ENCODE measurements at regions not wholly inside any gene's neighbourhood (a gene's known extent, or its start where the extent isn't known, plus 50 kb on each side); places are given as distances from the start of the nearest gene placed in this dataset.

DNA sequence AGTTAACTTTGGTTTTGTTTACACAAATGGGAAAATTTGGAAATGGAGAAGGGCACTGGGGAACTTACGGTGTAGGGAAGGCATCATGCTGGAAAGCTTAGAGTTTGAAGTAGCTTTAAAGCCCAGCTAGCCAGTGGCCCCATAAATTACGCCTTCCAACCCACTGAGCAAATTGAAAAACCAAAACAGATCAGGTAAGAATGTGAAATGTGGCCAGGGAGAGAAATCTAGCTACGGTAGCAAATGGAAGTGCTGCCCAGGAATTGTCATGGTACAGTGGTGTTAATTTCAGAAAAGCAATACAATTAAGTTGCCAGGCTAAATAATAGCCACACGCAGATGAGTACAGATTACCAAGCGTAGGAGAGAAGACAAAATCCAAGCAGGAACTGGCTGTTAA lies 654.8 kb downstream of the PRELID2 start:
- TF ChIP-seq, protein P1, sequence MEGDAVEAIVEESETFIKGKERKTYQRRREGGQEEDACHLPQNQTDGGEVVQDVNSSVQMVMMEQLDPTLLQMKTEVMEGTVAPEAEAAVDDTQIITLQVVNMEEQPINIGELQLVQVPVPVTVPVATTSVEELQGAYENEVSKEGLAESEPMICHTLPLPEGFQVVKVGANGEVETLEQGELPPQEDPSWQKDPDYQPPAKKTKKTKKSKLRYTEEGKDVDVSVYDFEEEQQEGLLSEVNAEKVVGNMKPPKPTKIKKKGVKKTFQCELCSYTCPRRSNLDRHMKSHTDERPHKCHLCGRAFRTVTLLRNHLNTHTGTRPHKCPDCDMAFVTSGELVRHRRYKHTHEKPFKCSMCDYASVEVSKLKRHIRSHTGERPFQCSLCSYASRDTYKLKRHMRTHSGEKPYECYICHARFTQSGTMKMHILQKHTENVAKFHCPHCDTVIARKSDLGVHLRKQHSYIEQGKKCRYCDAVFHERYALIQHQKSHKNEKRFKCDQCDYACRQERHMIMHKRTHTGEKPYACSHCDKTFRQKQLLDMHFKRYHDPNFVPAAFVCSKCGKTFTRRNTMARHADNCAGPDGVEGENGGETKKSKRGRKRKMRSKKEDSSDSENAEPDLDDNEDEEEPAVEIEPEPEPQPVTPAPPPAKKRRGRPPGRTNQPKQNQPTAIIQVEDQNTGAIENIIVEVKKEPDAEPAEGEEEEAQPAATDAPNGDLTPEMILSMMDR (IDR thresholded peaks at IDR 0.05; ENCODE audit: borderline replicate concordance, insufficient read depth, low read depth, low read length), result no peak
- H3K4me3 ChIP-seq (ENCODE audit: low read depth, low read length), result no peak overlapping the region

DNA sequence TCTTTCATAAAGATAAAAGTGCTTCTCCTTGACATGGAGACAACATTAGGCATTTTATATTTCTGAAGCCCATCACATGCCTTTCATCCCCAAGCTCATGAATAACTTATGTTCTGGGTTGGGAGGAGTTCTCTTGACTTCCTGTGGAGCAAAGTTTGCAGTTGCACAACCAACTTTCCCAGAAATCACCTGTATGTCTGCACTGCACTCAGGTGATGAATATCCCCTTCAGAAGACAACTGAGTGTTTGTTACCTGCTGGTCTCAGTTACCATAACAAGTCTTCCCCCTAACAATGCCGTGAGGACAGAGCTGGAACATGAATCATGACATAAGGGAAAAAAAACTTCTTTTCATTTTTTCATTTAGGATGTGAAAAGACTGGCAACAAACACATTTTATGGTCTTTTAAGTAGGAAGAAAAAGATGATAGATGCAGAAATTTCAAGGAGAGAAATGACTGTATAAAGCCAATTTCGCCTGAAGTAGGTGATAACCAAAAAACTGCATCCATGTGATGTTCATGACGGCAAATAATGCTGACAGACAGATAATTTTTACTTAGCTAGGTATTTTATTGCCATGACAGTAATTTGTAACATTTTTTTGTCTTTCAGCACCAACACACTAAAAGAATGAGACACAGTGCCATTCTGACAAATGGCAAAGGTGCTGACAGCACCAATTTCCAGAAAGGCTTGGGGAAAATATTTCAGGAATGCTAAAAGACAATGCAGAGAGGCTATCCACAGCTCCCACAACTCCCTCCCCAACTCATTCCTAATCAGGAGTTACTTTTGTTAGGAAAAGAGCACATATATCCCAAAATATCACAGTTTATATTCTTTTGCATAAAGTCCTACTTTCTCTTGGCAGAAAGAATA lies 656.3 kb downstream of the PRELID2 start:
- TF ChIP-seq, protein P1 (IDR thresholded peaks at IDR 0.05; ENCODE audit: borderline replicate concordance, insufficient read depth, low read depth, low read length), result no peak
- no peak overlapping the region for H3K4me3 ChIP-seq (ENCODE audit: low read depth, low read length)

DNA sequence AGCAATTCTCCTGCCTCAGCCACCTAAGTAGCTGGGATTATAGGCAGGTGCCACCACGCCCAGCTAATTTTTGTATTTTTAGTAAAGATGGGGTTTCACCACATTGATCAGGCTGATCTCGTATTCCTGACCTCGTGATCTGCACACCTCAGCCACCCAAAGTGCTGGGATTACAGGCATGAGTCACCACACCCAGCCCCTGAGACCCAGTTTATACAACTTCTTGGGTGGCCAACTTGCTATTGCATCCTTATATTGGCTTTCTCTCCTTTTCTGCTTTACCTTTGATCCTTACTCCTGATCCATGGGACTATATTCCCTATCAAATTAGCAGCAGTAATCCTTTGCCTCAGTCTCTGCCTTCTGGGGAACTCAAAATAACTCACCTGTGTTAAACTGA lies 659.1 kb downstream of the PRELID2 start:
- no peak overlapping the region for H3K4me3 ChIP-seq (ENCODE audit: low read depth, low read length)

DNA sequence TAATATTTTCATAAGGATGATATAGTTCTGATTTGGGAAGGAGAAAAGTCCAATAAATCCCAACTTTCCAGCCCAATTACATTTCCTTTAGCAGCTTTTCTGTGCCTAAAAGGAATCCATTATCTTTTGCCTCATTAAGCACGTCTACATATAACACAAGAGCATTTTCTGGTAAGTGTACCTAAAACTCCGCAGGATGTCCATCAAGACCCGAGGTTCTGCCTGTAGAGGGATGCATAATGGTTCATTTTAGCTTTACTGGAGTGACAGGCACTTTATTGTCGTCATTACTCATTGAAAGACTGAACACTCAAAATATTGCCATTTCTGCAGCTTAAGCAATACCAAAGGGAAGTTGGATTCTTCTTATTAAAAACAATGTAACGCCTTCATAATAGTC lies 669.0 kb downstream of the PRELID2 start:
- TF ChIP-seq, protein P1 (IDR thresholded peaks at IDR 0.05; ENCODE audit: borderline replicate concordance, insufficient read depth, low read depth, low read length), result no peak
- no peak overlapping the region for H3K4me3 ChIP-seq (ENCODE audit: low read depth, low read length)

More for the DNA sequence above, 659.1 kb downstream of the PRELID2 start:
- TF ChIP-seq, protein P1 (IDR thresholded peaks at IDR 0.05; ENCODE audit: borderline replicate concordance, insufficient read depth, low read depth, low read length), result no peak

DNA sequence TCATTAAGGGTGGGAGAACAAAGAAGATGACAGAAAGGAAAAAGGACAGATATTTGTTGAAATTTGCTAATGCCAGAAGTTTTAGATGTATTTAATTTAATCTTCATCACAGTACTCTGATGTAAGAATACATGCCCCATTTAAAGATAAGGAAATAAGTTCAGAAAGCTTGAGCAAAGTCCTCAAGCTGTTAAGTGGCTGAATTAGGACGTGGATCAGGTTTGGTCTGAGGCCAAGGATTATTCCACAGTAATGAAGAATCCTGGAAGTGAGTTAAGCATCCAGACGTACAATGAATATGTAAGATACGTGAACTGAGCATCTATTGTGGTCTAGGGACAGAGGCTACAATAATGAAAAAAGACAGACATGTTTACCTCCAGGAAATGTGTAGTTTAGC lies 671.3 kb downstream of the PRELID2 start:
- TF ChIP-seq, protein P1 (IDR thresholded peaks at IDR 0.05; ENCODE audit: borderline replicate concordance, insufficient read depth, low read depth, low read length), result no peak
- no peak overlapping the region for H3K4me3 ChIP-seq (ENCODE audit: low read depth, low read length)

DNA sequence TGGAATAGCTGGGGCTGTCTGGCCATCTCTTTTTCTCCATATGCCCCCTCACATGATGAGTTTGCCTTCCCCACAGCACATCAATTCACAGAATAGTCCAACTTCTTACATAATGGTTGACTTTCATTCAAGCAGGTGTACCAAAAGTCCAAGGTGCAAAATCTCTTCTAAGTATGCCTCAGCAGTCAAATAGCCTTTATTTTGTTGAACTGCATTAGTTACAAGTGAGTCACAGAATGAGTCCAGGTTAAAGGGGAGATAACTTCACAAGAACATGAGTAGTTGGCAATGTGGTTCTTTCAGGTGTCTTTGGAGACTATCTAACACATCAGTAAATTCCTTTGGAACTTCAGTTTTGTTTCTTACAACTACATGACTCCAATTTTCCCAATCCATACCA lies 672.5 kb downstream of the PRELID2 start:
- H3K4me3 ChIP-seq (ENCODE audit: low read depth, low read length), result no peak overlapping the region
- TF ChIP-seq, protein P1 (IDR thresholded peaks at IDR 0.05; ENCODE audit: borderline replicate concordance, insufficient read depth, low read depth, low read length), result no peak

DNA sequence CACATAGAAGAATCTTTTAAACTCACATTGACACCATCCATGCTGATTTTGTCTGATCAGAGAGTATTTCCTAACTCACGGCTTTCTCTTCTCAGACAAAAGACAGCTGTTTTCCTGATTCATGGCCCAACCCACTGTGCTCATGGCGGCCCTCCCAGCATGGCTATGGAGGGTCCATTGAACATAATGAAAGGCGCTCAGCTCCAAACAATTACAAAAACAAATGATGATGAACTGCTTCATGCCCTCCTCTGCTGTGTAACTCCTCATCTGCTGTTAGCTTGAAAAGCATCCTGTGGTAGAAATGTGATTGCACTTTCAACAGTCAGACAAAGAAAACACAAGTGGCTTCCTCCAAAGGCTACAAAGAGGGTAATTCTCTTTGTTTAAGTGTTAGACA lies 673.8 kb downstream of the PRELID2 start:
- TF ChIP-seq, protein P1 (IDR thresholded peaks at IDR 0.05; ENCODE audit: borderline replicate concordance, insufficient read depth, low read depth, low read length), result no peak
- no peak overlapping the region for H3K4me3 ChIP-seq (ENCODE audit: low read depth, low read length)

Measured in GM12875 (cell line).